ENCODE measurements at regions not wholly inside any gene's neighbourhood (a gene's known extent, or its start where the extent isn't known, plus 50 kb on each side); places are given as distances from the start of the nearest gene placed in this dataset.

DNA sequence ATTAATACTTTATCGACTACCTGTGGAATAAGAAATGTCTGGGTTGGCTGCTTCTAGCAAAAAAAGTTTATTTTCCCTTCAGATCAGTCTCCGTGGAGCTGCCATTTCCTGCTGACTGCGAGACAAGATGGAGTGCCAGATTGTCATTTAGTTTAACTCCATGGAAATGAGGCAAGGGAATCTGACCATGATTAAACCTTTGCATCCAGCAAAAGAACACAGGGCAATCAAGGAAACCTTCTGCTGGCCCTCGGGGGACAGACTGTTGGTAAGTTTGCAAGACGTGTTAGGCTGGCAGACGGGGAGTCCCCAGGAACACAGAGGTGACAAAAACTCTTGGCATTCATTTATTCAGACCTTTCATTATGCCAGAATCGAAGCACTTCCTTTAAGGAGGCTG is 52.2 kb upstream of the SPACA1 start:
- DNase-seq (ENCODE audit: low read depth) = no peak

DNA sequence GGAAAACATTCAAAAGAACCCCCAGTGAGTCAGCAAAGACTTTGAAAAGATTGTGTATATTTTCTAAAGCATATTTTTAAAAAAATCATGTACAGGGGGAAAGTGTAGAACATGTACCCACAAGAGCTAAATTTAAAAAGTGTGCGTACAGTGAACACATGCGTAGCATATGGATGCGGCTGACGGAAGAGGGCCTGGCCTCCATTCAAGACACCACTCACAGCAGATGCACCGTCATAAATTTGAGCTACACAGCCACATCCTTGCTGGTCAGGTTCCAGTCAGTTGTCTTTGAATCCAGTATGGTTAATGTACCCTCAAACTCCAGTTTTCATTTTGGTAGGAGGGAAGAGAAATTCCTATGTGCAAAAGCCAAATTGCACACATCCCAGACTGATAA is 54.3 kb upstream of the SPACA1 start:
- no peak for DNase-seq (ENCODE audit: low read depth)

DNA sequence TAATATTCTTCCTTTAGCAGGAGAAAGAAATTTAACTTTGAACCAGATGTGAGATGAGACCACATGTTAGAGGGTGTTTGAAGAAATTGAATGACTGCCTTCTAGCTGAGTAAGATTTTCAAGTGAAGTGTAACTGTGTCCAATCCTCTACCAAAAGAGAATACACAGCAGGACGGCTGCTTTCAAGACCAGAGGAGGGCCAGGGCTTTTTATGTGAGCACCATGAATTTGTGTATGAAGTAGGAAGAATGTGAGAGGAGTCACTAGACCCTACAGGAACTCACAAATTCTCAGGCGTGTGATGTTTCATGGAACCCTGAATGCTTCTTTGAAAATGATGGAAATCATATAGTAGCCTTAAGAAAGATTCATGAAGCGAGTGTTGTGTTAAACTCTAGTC is 56.8 kb upstream of the SPACA1 start:
- DNase-seq (ENCODE audit: low read depth) = no peak

DNA sequence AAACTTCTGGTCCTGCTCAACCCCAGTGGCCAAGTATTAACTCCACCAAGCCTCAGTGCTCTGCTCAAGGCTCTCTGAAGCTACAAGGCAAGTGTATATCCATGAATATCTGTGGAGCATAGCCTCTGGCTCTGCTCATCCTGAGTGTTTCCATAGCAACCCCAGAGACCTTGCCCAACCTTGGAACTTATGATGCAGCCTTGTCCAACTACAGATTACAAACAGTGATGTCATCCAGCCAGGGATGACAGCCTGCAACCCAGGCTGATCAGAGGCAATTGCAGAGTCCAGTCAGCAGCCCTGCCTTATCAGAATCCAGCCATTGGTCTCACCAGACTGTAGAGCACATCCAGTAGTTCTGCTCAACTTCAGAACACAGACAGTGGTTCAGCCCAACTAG is 65.5 kb upstream of the SPACA1 start:
- DNase-seq (ENCODE audit: low read depth) = no peak

DNA sequence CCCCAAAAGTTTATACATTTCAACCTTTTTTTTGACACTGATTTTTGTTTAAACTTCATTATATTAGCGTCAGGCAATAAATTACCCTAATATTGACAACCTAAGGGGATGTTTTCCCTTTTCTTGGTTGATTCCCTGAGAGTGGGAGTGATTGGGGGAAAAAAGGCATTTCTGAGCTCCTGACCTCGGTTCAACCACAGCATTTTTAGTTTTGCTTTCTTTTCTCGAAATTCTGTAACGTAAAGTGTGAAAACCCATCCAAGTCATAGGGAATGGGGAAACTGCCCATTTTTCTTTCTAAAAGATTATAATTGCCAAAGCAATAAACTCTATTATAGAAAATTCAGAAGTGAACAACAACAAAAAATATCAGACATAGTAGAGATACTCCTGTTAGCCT is 67.9 kb upstream of the SPACA1 start:
- DNase-seq (ENCODE audit: low read depth) = no peak

DNA sequence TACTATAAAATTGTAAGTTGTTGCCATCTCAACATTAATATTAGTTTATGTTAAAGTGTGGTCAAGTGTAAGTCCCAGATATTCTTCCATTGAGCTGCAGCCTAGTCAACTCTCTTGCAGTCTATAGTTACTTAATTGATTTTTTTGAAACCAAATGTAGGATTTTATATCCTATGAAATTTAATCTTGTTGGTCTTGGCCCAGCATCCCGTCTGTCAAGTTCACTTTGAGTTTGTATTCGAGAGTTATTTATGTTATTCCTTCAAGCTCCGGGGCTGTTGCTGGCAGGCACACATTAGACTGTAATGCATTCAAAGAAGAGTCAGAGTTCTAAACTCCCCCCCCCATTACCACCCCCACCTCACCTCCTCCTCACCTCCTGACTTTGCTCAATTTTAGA is 71.0 kb upstream of the SPACA1 start:
- no peak for DNase-seq (ENCODE audit: low read depth)

DNA sequence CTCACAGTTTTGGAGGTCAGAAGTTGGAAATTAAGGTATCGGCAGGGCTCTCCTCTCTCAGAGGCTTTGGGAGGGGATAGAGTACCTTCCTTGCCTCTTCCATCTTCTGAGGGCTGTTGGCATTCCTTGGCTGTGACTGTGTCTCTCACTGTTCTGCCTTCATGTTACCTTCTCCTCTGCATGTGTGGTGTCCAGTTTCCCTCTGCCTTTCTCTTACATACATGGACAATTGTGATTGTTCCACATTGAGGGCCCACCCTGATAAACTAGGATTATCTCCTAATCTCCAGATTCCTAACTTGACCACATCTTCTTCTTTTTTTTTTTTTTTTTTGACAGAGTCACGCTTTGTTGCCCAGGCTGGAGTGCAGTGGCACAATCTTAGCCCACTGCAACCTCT is 72.1 kb upstream of the SPACA1 start:
- DNase-seq (ENCODE audit: low read depth) = no peak

DNA sequence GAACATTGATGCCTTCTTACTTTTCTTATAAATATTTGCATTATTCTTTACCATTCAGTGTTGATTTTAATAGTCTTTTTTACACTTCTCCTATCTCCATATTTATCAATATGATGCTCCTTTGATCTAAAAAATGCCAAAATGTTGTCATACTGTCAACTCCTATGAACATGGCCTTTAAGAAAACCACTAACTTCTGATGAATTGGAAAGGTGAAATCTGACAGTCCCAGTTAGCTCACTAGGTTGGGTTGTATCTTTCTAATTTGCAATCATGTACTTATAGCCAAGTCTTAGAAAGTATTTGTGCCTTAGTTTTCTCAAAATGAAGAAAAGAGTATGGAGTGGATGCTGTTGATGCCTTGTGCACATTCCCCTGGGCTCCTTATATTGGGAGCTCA is 75.4 kb upstream of the SPACA1 start:
- DNase-seq (ENCODE audit: low read depth) = no peak

DNA sequence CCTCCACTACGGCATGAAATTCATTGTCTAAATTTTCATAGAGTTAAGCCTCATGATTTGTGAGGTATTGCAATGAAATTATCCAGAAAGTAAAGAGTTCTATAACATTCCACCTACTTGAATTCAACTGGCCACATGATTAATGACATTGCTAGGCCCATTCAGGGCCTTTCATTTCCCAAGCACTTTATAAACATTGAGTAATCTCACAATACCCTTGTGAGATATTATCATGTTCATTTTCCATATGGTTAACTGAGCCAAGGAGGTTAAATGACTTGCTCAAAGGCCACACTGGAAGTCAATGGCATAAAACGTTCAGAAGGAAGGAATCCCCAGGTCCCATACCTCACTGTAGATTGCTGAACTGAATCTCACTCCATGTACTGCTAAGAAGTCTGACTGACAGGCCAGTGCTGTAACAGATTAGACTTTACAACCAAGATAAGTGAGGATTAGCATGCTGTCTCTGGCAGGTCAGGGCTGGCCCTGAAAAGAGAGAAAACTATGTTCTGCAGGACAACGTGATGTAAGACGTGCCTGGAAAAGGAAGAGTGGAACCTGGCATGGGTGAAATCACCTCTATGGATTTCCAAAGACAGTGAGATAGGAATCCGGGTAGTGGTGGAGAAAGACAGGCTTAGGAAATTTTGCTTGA is 75.9 kb upstream of the SPACA1 start:
- DNase-seq (ENCODE audit: low read depth) = no peak

DNA sequence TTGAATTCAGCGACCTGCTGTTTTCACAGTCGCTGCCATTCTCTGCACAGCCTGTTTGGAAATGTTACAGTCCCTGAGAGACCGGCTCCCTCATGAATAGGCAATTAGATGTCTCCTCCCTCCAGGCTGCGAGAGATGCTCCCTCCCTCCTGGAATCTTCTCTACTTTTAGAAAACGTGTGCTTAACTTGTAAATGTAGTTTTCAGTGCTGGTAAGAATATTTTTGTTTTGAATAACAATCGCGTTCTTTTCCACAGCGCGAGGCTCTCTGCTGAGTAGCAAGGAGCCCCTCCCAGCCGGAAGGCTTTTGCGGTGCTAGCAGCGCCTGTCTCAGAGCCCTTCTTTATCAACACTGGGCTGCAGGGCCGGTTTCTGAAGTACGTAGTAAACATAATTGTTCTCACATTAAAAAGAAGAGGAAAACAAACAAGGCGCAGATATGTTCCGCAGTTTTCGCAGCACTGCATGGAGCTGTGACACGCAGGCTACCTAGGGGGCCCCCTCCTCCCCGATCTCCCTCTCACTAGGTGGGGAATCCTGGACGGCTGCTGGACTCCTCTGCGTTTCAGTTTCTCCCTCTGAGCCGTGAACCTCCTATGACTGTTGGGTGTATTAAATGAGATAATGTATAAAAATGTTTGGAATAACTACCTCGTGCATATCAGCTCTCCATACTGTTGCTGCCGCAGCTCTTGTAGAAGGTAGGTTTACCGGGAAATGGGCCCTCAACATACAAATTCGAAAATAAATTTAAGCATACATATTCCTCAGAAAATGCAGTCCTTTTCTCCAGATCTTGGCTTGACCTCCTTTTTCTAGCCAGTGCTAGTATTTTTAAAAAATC is 79.0 kb upstream of the SPACA1 start:
- DNase-seq (ENCODE audit: low read depth) = no peak

DNA sequence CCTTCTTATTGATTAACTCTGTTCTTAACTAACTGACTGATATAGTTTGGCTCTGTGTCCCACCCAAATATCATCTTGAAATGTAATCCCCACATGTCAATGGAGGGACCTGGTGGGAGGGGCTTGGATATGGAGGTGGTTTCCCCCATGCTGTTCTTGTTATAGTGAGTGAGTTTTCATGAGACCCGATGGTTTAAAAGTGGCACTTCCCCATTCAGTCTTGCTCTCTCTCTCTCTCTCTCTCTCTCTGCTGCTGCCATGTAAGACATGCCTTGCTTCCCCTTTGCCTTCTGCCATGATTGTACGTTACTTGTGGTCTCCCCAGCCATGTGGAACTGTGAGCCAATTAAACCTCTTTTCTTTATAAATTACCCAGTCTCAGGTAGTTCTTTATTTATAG is 81.8 kb upstream of the SPACA1 start:
- DNase-seq (ENCODE audit: low read depth) = no peak

DNA sequence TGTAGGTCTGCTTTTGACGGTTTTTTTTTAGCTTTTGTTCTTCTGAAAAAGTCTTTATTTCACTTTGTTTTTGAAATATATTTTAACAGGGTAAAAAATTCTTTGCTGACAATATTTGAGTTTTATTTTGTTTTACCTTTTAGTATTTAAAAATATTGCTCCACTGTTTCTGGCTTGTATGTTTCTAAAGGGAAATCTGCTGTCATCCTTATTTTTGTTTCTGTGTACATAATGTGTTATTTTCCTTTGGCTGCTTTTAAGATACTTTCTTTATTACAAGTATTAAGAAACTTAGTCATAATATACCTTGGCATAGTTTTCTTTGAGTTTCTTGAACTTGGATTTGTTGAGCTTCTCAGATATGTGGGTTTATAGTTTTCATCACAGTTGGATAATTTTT is 88.6 kb upstream of the SPACA1 start:
- no peak for DNase-seq (ENCODE audit: low read depth)

DNA sequence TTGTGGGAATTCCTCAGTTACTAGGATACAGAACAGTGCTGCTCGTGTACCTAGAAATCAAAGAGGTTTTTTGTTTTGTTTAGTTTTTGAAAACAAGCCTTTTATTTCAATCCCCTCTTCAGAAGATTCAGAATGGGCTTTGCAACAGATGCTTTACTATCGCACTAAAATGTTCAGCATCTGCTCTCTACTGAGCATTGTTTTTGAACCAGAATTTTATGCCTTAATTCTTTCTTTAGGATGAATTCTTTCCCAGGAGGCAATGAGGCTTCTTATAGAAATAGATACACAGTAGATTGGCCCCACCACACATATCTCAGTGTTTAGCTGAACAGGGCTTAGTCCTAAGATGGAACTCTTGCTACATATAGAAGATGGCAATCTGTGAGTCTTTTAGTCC is 95.9 kb upstream of the SPACA1 start:
- DNase-seq (ENCODE audit: low read depth) = no peak

DNA sequence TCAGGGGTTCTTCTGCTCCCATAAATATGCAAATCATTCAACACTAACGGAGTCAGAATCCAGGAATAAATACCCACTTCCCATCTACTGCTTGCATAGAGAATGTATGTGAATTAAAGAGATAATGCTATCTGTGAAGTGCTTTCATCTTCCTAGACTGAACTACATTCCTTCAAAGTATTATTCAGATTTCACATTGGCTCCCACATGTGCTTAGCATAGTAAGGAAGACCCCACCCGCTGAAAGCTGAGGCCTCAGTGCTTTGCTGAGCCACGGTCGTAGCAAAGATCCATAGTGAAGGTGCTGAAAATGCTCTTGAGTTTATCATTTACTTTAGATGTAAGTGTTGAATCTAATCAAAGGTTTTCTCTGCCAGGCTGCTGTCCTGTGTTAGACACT is 97.0 kb upstream of the SPACA1 start:
- DNase-seq (ENCODE audit: low read depth) = no peak

DNA sequence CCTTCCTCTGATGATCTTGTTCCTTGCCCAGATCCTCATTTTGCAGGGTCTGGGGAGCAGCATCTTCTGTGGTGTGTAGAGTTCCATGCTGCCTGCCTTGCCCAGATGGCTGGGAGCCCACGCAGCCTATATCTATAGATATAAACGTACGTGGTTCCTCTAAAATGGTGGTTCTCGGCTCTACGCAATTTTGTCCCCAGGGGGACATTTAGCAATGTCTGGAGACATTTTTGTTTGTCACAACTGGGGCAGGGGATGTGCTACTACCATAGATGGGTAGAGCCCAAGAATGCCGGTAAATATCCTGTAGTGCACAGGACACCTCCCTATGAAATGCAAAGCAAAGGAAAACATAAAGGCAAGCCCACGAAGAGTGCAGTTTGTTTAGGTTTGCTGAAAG is 98.4 kb upstream of the SPACA1 start:
- no peak for DNase-seq (ENCODE audit: low read depth)

DNA sequence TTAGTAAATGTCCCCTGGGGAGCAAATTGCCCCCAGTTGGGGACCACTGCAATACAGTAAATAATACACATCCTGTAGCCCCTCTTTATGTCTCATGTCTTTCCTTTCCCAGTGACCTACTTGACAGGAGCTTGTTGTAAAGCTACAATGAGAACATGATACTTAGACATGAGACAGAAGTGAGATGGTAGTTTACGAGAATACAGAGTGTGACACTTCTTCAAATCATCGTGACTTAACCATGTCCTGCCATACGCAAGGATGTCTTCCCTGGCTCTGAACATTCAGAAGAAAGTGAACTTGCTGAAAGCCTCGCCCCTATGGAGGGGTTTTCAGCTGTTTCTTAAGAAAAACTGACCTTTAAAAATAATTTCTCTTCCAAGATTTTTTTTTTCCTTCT is 101.0 kb upstream of the SPACA1 start:
- no peak for DNase-seq (ENCODE audit: low read depth)

DNA sequence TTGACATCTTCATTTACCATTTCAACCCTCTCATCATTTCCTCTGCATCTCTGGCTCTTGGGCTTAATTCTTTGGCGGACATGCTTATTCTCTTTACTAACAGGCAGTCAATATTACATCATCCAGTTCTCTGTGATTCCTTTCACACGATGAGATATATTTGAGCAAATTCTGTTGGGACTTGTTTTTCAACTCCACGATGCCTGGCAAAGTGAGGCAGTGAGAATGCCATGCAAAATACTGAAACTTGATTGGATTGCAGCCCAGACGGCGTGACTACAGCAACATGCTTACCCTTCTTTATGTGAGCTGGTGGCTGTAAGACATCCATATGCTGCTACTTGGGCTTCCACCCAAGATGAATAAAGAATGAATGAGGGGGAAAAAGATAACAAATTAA is 101.7 kb upstream of the SPACA1 start:
- DNase-seq (ENCODE audit: low read depth) = no peak

DNA sequence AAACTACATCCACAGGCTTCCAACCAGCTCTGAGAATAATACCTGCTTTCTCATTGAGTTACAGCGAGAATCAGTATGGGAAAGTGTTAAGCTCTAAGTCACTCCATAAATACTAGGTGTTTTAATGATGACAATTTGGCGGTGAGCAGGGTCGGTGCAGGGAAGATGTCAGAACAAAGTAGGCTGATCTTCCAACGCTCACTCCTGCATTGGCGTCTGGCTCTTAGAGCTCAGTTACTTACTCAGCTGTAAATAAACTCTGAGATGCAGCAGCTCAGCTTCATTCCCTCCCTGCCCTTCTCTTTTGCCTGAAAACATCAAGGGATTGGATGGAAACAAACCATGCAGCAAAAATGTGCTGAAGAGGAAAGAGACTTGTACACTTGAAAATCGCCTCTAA is 102.5 kb upstream of the SPACA1 start:
- no peak for DNase-seq (ENCODE audit: low read depth)

DNA sequence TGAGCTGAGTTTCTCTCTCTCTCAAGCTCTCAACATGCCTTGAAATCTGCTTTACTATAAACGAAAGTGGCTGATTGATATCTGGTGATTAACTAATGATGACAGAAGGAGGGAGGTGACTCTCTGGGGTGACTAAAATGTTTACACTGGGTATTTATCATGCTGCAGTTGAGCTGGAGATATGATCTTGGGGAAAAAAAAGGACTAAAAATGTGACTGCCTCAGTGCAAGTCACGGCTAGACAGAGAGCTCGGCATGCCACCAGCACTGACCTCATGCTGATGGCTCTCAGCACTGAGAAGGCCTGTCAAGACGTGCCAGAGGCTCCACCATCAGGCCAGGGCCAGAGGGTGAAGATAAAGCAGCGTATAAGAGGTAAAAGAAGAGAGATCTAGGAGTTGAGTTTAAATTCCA is 103.1 kb upstream of the SPACA1 start:
- peak; percentile 48 for DNase-seq (ENCODE audit: low read depth)

DNA sequence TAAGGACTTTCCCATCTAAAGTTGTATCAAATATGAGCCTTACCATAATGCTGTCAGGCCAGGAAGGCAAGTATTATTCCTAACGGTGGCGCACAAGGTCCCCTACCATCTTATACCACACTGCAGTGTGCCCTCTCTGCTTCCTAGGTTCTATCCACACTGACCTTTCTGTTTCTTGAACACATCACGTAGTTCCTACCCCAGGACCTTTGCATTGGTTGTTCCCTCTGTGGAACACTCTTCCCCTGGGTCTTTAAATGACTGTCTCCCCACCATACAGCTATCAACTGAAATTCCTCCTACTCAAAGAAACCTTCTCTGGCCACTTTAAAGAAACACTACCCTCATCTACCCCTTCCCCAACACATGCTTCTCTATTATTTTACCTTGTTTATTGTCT is 104.5 kb upstream of the SPACA1 start:
- DNase-seq (ENCODE audit: low read depth) = no peak

DNA sequence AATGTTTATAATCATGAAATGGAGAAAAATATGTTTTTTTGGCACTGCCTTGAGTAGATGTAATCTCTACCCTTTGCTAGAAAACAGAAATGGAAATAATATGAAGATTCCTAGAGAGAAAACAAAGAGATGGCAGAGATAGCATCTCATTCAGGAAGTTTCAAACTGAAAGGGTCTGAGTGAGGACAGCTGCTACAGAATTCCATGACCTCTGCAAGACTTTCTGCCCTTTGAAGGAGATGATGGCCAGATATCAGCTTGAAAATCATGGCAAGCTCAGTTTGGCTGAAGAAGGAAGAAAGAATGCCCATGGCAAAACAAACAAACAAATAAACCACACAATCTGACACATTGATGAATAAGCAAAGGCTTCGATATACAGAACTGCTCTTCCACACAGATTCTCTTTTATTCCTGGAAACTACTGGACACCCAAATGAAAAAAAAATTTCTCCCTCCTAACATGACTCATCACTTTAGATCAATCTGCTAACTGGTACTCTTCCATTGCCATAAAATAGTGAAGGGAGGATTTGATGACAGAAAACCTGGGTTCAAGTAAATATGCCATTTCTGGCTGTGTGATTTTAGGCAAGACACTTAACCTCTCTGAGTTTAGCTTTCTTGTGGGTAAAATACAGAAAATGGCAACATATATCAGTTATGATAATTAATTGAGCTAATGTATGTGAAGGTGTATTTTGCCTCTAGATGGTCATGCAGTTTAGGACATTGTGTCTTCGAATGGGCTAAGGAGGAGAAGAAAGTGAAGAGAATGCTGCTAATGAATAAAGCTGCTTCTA is 105.9 kb upstream of the SPACA1 start:
- no peak for DNase-seq (ENCODE audit: low read depth)

DNA sequence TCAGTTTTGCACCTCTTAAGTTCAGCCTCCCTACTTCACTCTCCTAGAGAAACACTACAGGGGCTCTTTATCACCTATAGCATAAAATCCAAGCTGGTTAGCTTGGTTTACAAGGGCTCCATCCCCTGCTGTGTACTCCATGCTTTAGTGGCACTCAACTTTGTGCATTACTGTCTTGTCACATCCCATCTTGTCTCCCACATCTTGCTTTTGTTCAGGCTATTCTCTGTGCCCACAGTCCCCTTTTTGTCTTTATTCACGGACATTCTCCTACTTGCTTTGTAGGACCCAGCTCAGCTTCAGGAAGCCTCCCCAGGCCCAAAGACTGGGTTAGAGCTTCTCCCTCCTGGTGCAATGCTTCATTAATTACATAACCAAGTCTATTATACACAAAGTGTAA is 107.9 kb upstream of the SPACA1 start:
- no peak for DNase-seq (ENCODE audit: low read depth)

DNA sequence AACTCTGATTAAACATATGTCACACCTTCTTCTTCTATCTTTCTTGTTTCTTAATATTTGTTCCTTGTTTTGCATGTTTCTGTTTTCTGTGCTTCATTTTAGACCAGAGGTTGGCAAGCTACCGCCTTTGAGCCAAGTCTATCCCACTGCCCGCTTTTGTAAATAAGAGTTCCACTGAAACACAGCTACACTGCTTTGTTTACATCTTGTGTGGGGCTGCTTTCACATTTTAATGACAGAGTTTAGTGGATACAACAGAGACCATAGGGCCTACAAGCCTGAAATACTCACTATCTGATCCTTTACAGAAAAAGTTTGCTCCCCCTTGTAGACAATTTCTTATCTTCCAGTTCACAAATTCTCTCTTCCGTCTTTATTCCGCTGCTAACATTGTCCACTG is 109.4 kb upstream of the SPACA1 start:
- DNase-seq (ENCODE audit: low read depth) = no peak

Measured in fibroblast of gingiva (primary cell).